ENCODE measurements at regions not wholly inside any gene's neighbourhood (a gene's known extent, or its start where the extent isn't known, plus 50 kb on each side); places are given as distances from the start of the nearest gene placed in this dataset.
"Not testable (repeated sequence)": the region's sequence is repeated elsewhere in the genome, so short reads cannot be mapped to it uniquely, and the experiment has no call there.

DNA sequence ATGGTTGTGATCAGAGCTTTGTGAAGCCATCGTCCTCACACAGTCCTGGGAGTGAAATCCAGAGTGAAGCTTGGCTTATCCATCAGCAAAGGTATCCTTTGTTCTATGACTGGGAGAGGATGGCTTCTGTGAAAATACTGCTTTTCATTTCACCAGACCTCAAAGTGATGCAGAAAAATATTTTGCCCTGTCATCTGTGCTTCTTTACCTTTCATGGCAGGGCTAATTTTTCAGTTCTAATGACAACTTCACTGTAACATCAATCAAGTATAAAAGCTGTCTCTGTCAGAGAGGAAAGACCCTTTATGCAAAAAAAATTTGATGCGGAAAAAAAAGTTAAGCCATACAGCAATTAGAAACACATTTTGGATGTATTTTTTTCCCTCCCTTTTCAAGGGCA, 468.1 kb upstream of the ADARB2 start:
- no peak for DNase-seq

DNA sequence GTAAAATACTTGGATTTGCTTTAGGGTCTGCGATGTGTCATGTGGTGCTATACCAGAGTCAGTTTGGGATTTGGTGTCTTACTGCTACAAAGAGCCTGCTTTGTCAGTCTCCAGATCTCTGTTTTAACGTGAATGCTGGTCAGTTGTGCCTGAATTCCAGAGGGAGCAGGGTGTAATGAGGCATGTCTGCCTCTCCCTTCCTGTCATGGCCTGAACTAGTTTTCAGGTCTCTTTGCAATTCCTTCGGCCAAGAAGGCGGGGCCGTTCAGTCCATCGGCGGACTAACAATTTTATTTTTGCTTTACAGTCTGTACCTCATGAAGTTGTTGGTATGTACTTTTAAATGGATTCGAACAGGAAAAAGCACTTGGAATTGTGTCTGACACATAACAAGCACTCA, 465.1 kb upstream of the ADARB2 start:
- DNase-seq = no peak

DNA sequence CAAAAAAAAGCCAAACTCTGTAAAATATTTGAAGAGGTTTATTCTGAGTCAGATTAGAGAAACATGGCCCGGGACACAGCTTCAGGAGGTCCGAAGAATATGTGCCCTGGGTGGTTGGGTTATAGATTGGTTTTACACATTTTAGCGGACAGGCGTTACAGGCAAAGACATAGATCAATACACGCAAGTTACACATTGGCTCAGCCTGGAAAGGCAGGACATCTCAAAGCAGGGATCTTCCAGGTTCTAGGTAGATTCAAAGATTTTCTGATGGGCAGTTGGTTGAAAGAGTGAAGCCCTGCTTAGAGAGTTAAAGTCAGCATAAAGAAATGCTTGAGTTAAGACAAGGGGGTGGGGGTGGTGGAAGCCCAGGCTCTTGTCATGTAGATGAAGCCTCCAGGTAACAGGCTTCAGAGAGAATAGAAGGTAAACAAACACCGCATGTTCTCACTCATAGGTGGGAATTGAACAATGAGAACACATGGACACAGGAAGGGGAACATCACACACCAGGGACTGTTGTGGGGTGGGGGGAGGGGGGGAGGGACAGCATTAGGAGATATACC, 464.3 kb upstream of the ADARB2 start:
- no peak for DNase-seq

DNA sequence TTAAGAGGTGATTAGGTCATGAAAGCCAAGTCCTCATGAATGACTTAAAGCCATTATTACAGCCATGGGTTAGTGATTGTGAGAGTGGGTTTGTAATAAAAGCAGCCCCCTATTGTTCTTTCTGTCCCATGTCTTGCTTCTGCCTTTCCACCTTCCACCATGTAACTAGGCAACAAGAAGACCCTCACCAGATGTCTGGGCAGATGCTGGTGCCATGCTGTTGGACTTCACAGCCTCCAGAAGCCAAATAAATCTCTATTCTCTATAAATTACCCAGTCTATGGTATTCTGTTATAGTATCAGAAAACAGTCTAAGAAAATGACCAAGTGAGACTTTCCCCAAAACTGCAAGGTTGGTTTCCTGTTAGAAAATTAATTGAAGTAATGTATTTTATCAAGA, 460.3 kb upstream of the ADARB2 start:
- no peak for DNase-seq

DNA sequence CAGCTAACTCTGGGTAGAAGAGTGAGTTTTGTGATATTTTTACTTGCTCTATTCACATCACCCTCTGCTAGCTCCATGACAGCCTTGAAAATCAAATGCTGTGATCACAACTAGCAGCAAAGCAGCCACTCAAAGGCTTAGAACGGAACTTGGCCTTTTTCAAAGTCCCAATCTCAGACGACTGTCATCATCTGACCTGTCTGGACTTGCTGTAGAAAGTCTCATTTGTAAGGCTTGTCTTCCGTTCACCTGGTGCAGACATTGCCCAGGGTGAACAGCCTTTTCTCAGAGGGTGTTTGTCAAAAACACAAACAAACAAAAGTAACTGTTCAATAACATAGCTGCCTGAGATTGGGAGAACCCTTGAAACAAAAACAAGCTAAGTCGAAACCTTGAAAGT, 458.9 kb upstream of the ADARB2 start:
- DNase-seq = no peak

DNA sequence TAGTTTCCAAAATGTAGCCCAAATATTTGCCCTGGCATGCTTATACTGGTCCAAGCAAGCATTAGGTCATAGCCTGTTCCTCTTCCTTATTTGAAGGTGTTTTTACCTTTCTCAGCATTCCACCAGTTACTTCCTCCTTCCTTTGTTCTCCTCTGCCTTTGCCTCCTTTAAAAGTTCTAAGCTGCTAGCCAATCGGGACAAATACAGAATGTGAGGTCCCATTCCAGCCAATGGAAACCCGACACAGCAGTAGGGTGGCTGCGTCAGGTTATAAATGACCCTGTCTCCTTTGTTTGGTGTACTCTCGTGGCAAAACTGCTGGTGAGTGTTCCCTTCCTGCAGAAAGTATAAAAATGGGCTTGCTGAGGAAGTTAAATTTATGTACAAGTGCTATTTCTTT, 452.0 kb upstream of the ADARB2 start:
- DNase-seq = not testable (repeated sequence)

GRCh38 chr10:2188371-2188770, 451.0 kb upstream of the ADARB2 start:
- no peak for DNase-seq

GRCh38 chr10:2173327-2173726, 436.0 kb upstream of the ADARB2 start:
- DNase-seq = no peak

DNA sequence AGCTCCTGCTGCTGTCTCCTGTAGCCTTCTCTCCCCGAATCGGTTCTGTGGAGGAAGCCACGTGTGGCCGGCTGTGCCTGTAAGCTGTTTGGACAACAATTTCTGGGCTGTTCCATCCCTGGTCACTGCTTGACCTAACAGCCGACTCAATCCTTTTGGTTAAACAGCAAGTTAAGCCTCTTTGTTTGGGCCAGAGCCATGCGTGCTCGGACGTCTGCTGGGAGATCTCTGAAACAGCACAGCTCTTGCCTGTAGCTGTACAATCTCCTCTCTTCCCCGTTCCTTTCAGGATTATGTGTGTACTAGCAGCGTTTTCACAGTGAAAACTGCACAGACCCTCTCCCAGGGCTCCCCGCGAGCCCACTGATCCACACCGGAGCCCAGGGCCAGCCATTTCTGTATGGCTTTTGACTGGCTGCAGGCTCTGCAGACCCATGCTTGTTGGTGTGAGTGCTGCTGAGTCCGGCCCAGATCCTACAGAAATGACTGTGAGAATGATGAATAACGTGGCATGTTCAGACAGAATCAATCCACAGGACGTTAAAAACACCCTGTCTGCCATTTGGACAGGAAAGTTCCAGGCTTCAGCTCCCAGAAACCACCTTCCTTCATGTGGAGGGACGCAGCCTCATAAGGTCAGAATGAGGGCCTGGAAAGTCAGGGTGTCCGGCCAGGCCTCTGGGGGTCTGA, 428.6 kb upstream of the ADARB2 start:
- DNase-seq = no peak

DNA sequence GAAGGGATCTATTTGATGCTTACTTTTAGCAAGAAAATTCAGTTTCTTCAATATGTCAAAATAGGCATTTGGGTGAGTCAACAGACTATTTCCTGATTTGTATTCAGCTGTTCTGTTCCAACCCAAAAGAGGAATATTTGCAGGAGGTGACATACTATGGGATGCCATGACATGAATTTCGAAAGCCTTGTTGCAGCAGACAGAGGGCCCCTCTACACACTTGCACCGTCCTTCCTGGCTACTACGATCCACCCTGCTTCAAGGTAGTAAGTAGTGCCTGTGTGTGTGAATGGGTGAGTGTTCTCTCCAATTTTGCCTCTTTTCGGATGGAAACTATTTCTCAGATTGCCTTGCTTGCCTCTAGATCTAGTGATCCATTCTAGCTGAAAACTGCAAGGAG, 413.0 kb upstream of the ADARB2 start:
- no peak for DNase-seq

DNA sequence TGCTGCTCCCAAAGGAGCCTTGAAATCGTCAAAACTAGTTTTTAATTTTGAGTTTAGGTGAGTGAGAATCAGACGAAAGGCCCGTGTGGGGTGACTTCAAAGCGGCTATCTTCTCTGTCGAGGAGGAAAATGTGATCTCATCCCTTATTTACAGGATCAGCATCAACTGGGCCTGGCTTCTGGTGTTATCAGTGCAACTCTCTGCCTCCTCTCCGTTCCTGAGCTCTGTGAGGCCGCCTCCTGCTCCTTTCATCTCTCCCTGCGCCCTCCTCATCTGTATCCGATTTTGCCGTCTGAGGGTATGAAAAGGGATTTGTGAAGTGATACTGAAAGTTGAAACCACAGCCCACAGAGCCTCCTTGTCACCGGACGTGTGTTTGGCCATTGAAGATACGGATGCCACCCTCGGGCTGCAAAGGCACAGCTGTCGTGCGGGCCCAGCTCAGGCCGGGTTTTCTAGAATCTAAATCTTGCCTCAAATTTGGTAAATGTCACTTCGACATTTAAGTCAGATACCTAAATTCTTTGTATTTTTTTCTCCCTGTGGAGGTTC, 408.7 kb upstream of the ADARB2 start:
- no peak for DNase-seq

- no peak for DNase-seq
These were observed 408.2 kb upstream of the ADARB2 start for GRCh38 chr10:2145491-2145890.

DNA sequence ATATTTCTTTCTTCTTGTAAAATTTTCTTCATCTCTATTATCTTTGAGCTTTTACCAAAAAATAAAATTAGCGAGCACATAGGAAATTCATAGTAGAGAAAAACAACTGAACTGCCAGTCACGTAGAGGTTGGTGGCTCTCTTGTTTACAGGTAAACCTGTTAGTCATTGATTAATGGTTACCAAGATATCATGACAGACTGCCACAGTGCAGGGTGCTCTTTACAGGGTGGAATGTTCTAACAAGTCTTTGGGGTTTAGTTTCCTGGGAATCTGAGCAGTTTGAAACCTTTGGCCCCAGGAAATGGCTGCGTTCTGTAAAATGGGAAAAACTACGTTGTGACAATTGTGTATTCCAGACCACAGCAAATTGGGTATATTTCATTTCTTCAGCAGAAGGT, 407.3 kb upstream of the ADARB2 start:
- no peak for DNase-seq

GRCh38 chr10:2143213-2143835, 406.0 kb upstream of the ADARB2 start:
- DNase-seq = no peak

- no peak for DNase-seq
These were observed 402.4 kb upstream of the ADARB2 start for GRCh38 chr10:2139746-2140145.

DNA sequence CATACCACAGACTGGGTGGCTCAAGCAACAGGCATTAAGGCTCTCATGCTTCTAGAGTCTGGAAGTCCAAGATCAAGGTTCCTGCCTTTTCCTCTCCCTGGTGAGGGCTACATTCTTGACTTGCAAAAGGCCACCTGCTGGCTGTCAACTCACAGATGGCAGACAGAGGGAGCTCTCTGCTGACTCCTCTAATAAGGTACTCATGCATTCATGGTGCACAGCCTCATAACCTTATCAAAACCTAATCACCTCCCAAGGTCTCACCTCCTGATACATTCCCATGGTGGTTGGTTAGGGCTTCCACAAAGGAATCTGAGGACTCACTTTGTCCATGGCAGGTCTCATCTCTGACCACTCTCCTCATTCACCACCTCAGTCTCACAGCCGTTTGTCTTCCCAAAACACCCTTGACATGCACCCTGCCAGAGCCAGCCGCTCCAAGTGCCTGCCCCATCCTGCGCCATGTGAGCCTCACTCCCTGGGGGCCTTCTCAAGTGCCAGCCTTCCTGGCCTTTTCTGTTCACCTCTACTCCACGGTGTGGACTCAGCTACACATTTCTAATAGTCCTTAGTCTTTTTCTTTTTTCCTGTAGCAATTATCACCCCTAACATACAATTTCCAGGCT, 400.3 kb upstream of the ADARB2 start:
- DNase-seq = peak in 1 of 51 donors; percentile 7

- no peak for DNase-seq
These were observed 393.5 kb upstream of the ADARB2 start for GRCh38 chr10:2130705-2131305.

- no peak for DNase-seq
These were observed 391.7 kb upstream of the ADARB2 start for GRCh38 chr10:2128991-2129390.

GRCh38 chr10:2124135-2124534, 386.8 kb upstream of the ADARB2 start:
- DNase-seq = no peak

DNA sequence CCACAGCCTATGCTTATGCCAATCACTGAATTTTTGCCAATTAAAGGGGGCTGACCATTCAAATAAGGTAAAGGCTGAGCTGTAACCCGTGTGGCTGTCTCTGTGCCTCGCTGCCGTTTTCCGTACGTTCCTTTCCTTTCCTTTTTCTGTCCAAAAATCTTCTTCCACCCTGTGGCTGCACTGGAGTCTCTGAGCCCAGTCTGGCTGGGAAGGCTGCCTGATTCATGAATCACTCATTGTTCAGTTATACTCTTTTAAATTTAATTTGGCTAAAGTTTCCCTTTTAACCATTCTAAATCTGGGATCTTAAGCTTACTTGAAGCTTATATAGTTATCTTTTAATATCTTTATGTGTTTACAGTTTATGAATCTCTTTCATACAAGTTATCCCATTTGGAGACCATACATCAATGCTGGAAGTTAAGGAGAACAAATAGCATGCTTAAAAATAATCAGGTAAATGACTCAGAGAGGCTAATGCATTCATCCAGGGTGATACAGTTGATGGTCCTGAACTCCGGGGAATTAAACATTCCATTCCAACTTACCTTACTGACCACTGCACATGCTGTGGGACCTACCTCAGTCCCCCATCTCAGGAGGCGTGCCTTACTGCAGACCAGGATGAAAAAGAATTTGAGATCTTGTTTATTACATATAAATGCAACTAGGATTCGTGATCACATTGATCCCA, 385.3 kb upstream of the ADARB2 start:
- peak in 4 of 51 donors; percentile 2 to 32 (median 4) for DNase-seq

DNA sequence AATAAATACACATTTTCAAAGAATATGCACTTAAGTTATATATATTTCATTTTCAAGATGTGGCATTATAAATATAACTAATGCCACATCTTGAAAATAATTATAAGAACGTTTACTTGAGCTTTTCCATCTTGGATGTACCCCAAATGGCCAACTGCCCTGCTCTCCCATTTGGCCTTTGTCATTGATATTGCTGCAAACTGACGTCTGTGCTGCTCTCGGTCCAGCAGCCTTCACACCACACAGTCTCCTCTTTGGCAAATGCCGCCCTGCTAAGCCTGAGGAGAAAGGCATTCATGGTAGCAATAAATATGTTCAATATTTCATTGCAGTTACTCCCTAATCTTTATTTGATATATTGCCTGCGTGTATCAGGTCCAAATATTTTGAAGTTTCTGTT, 384.6 kb upstream of the ADARB2 start:
- DNase-seq = peak in 6 of 51 donors; percentile 1 to 27 (median 6)

All from hypothalamus (tissue), 51 donors.